K562 (cell line): ENCODE measurements at regions not wholly inside any gene's neighbourhood (a gene's known extent, or its start where the extent isn't known, plus 50 kb on each side); places are given as distances from the start of the nearest gene placed in this dataset.

Experiments used
- ATAC-seq: fragments of 200-7000 bp; cut with Tn5 transposase; 3 replicates; pipeline ENCODE4 v1.9.1; 2020; ENCODE audit warnings: moderate library complexity
- BruUV-seq: library from RNA; stranded (reverse); fragments of 400-500 nt; replicated peaks from 2 replicates; lab custom pipeline; 2021; lab: Mats Ljungman, UMichigan
- CTCF ChIA-PET: fragments of 300-600 bp; formaldehyde crosslinking; extraction: SDS; loops from one replicate; lab custom pipeline; 2021; ENCODE audit warnings: low intra/inter-chr PET ratio; lab: Yijun Ruan, JAX
- POLR2A ChIA-PET: fragments of 300-600, 350-650 bp; sonication (Branson Sonifier 250); formaldehyde crosslinking; extraction: SDS; loops from one replicate; lab custom pipeline; 2021; ENCODE audit warnings: antibody characterized with exemption, inconsistent platforms; lab: Yijun Ruan, JAX
- DNase-seq, 4 experiments: peaks; one replicate each; pipeline versions ENCODE4 v3.0.0 to v3.0.0-alpha.2; 2011 to 2018; ENCODE audit warnings: low spot score in 3 of 4, mixed read lengths in 3 of 4; ENCODE audit errors: extremely low read depth in 1 of 4
- FAIRE-seq: peaks from 2 replicates; lab custom pipeline; 2011; peaks lifted over from hg19 to GRCh38; lab: Jason Lieb, UNC
- H2AFZ ChIP-seq: 2 replicates; pipeline ENCODE4 v1.6.0; 2011; ENCODE audit warnings: low read depth, low read length, control low read depth, inconsistent platforms
- H3K27ac ChIP-seq: fragments of 200-600 bp; 3 replicates; pipeline ENCODE4 v1.8.0; 2011; ENCODE audit warnings: low read depth, mild to moderate bottlenecking, control low read depth, inconsistent platforms, low read length, moderate library complexity, mixed read lengths; ENCODE audit errors: extremely low read depth
- H3K27me3 ChIP-seq, 2 experiments: fragments of 300-600 bp in 1 of 2; 2 replicates in 1 of 2; 3 replicates in 1 of 2; pipeline versions ENCODE4 v1.6.0 to v1.8.0; 2011; ENCODE audit warnings: inconsistent platforms in 2 of 2, low read length in 2 of 2, mild to moderate bottlenecking in 1 of 2, mixed read lengths in 1 of 2, moderate library complexity in 1 of 2; ENCODE audit not compliant: control insufficient read depth in 2 of 2, insufficient read depth in 2 of 2
- H3K36me3 ChIP-seq: fragments of 300-600 bp; 3 replicates; pipeline ENCODE4 v1.8.0; 2011; ENCODE audit warnings: mild to moderate bottlenecking, low read length, inconsistent platforms; ENCODE audit not compliant: control insufficient read depth, insufficient read depth
- H3K4me1 ChIP-seq, 2 experiments: fragments of 200-600 bp in 1 of 2; replicated peaks in 1 of 2; 2 replicates in 1 of 2; 3 replicates in 1 of 2; pipeline versions ENCODE4 v1.5.1 to v1.8.0; 2011; ENCODE audit warnings: inconsistent platforms in 2 of 2, low read length in 2 of 2, mild to moderate bottlenecking in 1 of 2, mixed read lengths in 1 of 2, moderate library complexity in 1 of 2; ENCODE audit not compliant: control insufficient read depth in 2 of 2, insufficient read depth in 2 of 2
- H3K4me2 ChIP-seq: 2 replicates; pipeline ENCODE4 v1.6.1; 2011; ENCODE audit warnings: low read length, control low read depth, inconsistent platforms, mixed read lengths; ENCODE audit not compliant: insufficient read depth
- H3K4me3 ChIP-seq: fragments of 200-600 bp; sonication (generic), shearing (Covaris generic); 2 replicates; pipeline ENCODE4 v1.5.1; 2016; ENCODE audit warnings: control low read depth, inconsistent platforms
- H3K79me2 ChIP-seq: fragments of 200-600 bp; 3 replicates; pipeline ENCODE4 v1.8.0; 2011; ENCODE audit warnings: low read length, inconsistent platforms; ENCODE audit not compliant: control insufficient read depth, insufficient read depth
- H3K9ac ChIP-seq, 2 experiments: 2 replicates each; pipeline versions ENCODE4 v1.6.0 to v1.6.1; 2011; ENCODE audit warnings: low read depth in 2 of 2, low read length in 2 of 2, control low read depth in 1 of 2, inconsistent platforms in 1 of 2, mild to moderate bottlenecking in 1 of 2, mixed read lengths in 1 of 2; ENCODE audit not compliant: insufficient read depth in 1 of 2
- H3K9me1 ChIP-seq: one replicate; pipeline ENCODE4 v1.6.0; 2011; ENCODE audit warnings: inconsistent platforms, mild to moderate bottlenecking, low read length, moderate library complexity; ENCODE audit not compliant: control insufficient read depth, insufficient read depth
- H3K9me3 ChIP-seq: replicated peaks from 2 replicates; pipeline ENCODE4 v1.5.1; 2011; ENCODE audit warnings: low read depth, low read length, inconsistent platforms; ENCODE audit not compliant: control insufficient read depth, insufficient read depth
- H4K20me1 ChIP-seq: replicated peaks from 2 replicates; pipeline ENCODE4 v1.6.1; 2011; ENCODE audit warnings: low read length, inconsistent platforms, mixed read lengths; ENCODE audit not compliant: control insufficient read depth, insufficient read depth
- BCLAF1 ChIP-seq, 2 experiments: fragments of 450-650 bp in 1 of 2; IDR thresholded peaks; 2 replicates each; pipeline ENCODE4 v1.6.1; 2011 to 2017; ENCODE audit warnings: low read depth in 2 of 2, antibody characterized with exemption in 1 of 2, borderline replicate concordance in 1 of 2, low read length in 1 of 2, mild to moderate bottlenecking in 1 of 2, mixed read lengths in 1 of 2; ENCODE audit not compliant: control insufficient read depth in 1 of 2
- CTCF ChIP-seq, 3 experiments: IDR thresholded peaks in 2 of 3; conservative IDR thresholded peaks in 1 of 3; 2 replicates each; pipeline ENCODE4 v1.5.1; 2011 to 2012; ENCODE audit warnings: low read length in 3 of 3, mild to moderate bottlenecking in 3 of 3, control low read depth in 2 of 3, improper control_type of control experiment in 1 of 3, inconsistent platforms in 1 of 3, low read depth in 1 of 3, mixed read lengths in 1 of 3, moderate library complexity in 1 of 3; ENCODE audit not compliant: insufficient read depth in 2 of 3
- PHF21A ChIP-seq: fragments of 450-650 bp; IDR thresholded peaks from 2 replicates; pipeline ENCODE4 v1.6.1; 2017; ENCODE audit warnings: low read depth, borderline replicate concordance
- ZFP36 ChIP-seq: fragments of 150-350 bp; IDR thresholded peaks from 2 replicates; pipeline ENCODE4 v1.6.1; 2018; ENCODE audit warnings: low read length, low read depth; ENCODE audit not compliant: partially characterized antibody
- ZKSCAN8 ChIP-seq: fragments of 200-800 bp; sonication (Bioruptor generic); IDR thresholded peaks from 2 replicates; pipeline ENCODE4 v1.6.1; 2016; ENCODE audit warnings: missing genetic modification characterization, missing compliant biosample characterization
- WGBS: fragments of 100-300 bp; shearing (Covaris generic); methylation state at CpG from one replicate; pipeline ENCODE4 v1.1.6; 2016; ENCODE audit warnings: low coverage, mixed read lengths; ENCODE audit not compliant: insufficient coverage; ENCODE audit errors: missing lambda C conversion rate; 5-methylcytosine and 5-hydroxymethylcytosine counted together
- in situ Hi-C: fragments of 300-500 bp; cut with MboI; formaldehyde crosslinking; loops from 4 replicates; pipeline ENCODE4 v1.15.0; 2018; ENCODE audit warnings: inconsistent platforms, mixed read lengths
- intact Hi-C: fragments of 100-400 bp; cut with micrococcal nuclease; formaldehyde crosslinking; loops from 2 replicates; pipeline ENCODE4 v1.14.2; 2022

DNA sequence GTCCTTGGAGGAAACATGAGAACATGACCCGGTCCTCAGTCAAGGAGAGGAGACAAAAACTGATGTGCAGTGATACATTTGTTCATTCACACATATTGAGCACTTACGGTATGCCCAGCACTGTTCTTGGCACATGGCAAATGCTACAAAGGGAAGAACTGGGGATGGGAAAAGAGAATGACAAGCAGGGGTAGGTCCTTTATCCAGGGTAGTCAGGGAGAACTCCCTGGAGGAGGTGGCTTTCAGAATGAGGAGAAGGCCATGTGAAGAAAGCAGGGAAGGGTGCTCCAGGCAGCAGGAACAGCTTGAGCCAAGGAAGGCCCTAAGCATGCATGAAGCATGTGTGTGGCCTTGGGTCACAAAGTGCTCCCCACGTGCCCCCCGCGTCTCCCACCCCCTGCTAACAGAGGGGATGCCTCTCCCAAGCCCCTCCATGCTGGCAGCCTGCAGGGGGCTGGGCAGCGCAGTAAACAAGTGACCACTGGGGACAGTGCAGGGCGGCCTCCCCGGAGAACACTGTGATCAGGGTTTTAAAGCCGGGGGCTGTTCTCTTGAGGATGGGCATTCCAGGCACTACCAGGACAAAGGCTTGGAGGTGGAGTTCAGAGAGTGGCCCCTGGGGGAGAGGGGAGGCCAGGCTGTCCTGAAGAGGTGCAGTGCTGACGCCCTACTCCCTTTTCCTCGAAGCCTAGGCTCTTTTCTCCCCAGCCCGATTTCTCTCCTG is 71.0 kb downstream of the PHETA1 start:
- H3K4me2 ChIP-seq, result no peak overlapping the region
- no peak for FAIRE-seq
- no peak overlapping the region for H3K4me3 ChIP-seq
- no peaks in the 10 kb centered on the region for H3K9me3 ChIP-seq
- ChIA-PET CTCF (interaction anchor here (1.2 kb wide), 1 partner anchor 232 kb away, joined by 3 read pairs; no protein-coding TSS in a partner anchor), POLR2A (no interaction called here)
- no peaks in the 10 kb centered on the region for H3K4me1 ChIP-seq
- H3K36me3 ChIP-seq, result no peaks in the 10 kb centered on the region
- no peaks in the 10 kb centered on the region for H4K20me1 ChIP-seq
- WGBS, result 12% methylated on average over 6 of the region's 12 CpGs
- in situ Hi-C loops (no loop called here), intact Hi-C loops (loop anchor here (5.0 kb wide), 2 partner anchors 276 to 361 kb away; no protein-coding TSS in a partner anchor)
- no peaks in the 10 kb centered on the region for H3K9me1 ChIP-seq
- H3K27ac ChIP-seq, result no peak overlapping the region
- no peak overlapping the region for H2AFZ ChIP-seq
- no TSS peak for BruUV-seq
- no peak overlapping the region for H3K9ac ChIP-seq
- peak; percentile 62 for ATAC-seq
- H3K27me3 ChIP-seq, result peaks cover 6 to 20% of the 10 kb centered on the region in 2 experiments; a peak in 4 of 5 replicates
- DNase-seq, result no peak
- TF ChIP-seq BCLAF1 (IDR thresholded peaks at IDR 0.05; ENCODE audit: borderline replicate concordance in 1 of 2, control insufficient read depth in 1 of 2, low read depth in 2 of 2, low read length in 1 of 2) (no peak), PHF21A (no peak), CTCF (IDR thresholded peaks at IDR 0.05 in 2 of 3, conservative IDR thresholded peaks at IDR 0.05 in 1 of 3; ENCODE audit: insufficient read depth in 2 of 3, low read depth in 1 of 3, low read length in 3 of 3) (peak in 1 of 3 experiments; percentile 41; a peak in 1 of 6 replicates), ZFP36 (peak; percentile 72), ZKSCAN8 (peak; percentile 87)
- TF ChIP-seq, all 486 proteins: peak for 3
- no peaks in the 10 kb centered on the region for H3K79me2 ChIP-seq
